ENCODE measurements at regions not wholly inside any gene's neighbourhood (a gene's known extent, or its start where the extent isn't known, plus 50 kb on each side); places are given as distances from the start of the nearest gene placed in this dataset.
A peak's percentile ranks its signal among the peaks of the same experiment; 100 is the strongest.
"Not testable (repeated sequence)": the region's sequence is repeated elsewhere in the genome, so short reads cannot be mapped to it uniquely, and the experiment has no call there.

DNA sequence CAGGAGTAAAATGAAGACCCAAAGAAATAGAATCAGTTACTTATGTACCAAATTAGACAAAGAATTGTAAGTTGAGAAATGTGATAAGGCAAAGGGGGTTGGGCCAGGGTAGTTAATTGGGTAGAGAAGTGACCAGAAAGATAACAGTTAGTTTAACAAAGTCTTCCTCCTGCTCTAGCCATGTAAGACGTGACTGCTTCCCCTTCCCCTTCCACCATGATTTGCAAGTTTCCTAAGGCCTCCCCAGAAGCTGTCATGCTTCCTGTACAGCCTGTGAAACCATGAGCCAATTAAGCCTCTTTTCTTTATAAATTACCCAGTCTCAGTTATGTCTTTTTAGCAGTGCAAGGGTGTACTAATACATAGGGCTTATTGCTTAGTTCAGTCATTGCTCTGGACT lies 142.0 kb upstream of the PDE4B start:
- POLR2A ChIA-PET: no interaction called here
- DNase-seq (ENCODE audit: extremely low spot score): no peak
- CTCF ChIA-PET: no interaction called here
- TF ChIP-seq FOXK2 (IDR thresholded peaks at IDR 0.05): no peak
- TF ChIP-seq CTBP1 (IDR thresholded peaks at IDR 0.05; ENCODE audit: borderline replicate concordance): no peak
- no peak for TF ChIP-seq FOXM1 (IDR thresholded peaks at IDR 0.05; ENCODE audit: borderline replicate concordance)
- TF ChIP-seq L3MBTL2 (conservative IDR thresholded peaks at IDR 0.05): no peak
- TF ChIP-seq HDGF (IDR thresholded peaks at IDR 0.05; ENCODE audit: borderline replicate concordance): no peak
- no peak for TF ChIP-seq SP1 (IDR thresholded peaks at IDR 0.05)
- TF ChIP-seq FOXA1 (IDR thresholded peaks at IDR 0.05): no peak
- TF ChIP-seq LEF1 (IDR thresholded peaks at IDR 0.05; ENCODE audit: borderline replicate concordance): no peak

DNA sequence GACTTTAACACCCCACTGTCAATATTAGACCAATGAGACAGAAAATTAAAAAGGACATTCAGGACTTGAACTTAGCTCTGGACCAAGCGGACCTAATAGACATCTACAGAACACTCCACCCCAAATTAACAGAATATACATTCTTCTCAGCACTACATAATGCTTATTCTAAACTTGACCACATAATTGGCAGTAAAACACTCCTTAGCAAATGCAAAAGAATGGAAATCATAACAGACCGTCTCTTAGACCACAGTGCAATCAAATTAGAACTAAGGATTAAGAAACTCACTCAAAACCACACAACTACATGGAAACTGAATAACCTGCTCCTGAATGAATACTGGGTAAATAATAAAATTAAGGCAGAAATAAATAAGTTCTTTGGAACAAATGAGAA lies 138.2 kb upstream of the PDE4B start:
- CTCF ChIA-PET; DNase-seq (ENCODE audit: extremely low spot score); POLR2A ChIA-PET: not testable (repeated sequence)

DNA sequence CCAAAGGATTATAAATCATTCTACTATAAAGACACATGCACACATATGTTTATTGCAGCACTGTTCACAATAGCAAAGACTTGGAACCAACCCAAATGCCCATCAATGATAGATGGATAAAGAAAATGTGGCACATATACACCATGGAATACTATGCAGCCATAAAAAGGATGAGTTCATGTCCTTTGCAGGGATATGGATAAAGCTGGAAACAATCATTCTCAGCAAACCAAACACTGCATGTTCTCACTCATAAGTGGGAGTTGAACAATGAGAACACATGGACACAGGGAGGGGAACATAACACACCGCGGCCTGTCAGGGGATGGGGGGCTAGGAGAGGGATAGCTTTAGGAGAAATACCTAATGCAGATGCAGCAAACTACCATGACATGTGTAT lies 135.1 kb upstream of the PDE4B start:
- POLR2A ChIA-PET; CTCF ChIA-PET; DNase-seq (ENCODE audit: extremely low spot score): not testable (repeated sequence)

DNA sequence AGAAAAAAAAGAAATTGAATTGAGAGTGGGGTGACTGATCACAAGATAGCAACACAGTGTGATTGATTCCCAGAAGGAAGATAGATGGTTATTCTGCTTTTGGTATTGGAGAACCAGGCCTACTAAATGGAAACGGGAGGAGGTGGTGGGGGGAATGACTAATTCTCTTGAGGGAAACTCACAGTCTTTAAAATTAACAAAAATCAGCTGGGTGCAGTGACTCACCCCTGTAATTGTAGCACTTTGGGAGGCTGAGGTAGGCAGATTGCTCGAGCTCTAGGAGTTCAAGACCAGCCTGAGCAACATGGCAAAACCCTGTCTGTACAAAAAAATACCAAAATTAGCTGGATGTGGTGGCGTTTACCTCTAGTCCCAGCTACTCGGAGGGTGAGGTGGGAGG lies 134.6 kb upstream of the PDE4B start:
- TF ChIP-seq FOXM1 (IDR thresholded peaks at IDR 0.05; ENCODE audit: borderline replicate concordance) (no peak), SP1 (IDR thresholded peaks at IDR 0.05) (no peak), HDGF (IDR thresholded peaks at IDR 0.05; ENCODE audit: borderline replicate concordance) (no peak), ELF4 (IDR thresholded peaks at IDR 0.05) (no peak), ZNF384 (IDR thresholded peaks at IDR 0.05) (no peak), NFRKB (IDR thresholded peaks at IDR 0.05) (no peak), LEF1 (IDR thresholded peaks at IDR 0.05; ENCODE audit: borderline replicate concordance) (no peak), FOXA1 (IDR thresholded peaks at IDR 0.05) (no peak), ARNT (IDR thresholded peaks at IDR 0.05) (no peak), SUZ12 (IDR thresholded peaks at IDR 0.05) (no peak), L3MBTL2 (conservative IDR thresholded peaks at IDR 0.05) (no peak), CTBP1 (IDR thresholded peaks at IDR 0.05; ENCODE audit: borderline replicate concordance) (no peak)
- TF ChIP-seq, protein P1, sequence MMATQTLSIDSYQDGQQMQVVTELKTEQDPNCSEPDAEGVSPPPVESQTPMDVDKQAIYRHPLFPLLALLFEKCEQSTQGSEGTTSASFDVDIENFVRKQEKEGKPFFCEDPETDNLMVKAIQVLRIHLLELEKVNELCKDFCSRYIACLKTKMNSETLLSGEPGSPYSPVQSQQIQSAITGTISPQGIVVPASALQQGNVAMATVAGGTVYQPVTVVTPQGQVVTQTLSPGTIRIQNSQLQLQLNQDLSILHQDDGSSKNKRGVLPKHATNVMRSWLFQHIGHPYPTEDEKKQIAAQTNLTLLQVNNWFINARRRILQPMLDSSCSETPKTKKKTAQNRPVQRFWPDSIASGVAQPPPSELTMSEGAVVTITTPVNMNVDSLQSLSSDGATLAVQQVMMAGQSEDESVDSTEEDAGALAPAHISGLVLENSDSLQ (IDR thresholded peaks at IDR 0.05): no peak
- POLR2A ChIA-PET: no interaction called here
- no peak for DNase-seq (ENCODE audit: extremely low spot score)
- CTCF ChIA-PET: no interaction called here

DNA sequence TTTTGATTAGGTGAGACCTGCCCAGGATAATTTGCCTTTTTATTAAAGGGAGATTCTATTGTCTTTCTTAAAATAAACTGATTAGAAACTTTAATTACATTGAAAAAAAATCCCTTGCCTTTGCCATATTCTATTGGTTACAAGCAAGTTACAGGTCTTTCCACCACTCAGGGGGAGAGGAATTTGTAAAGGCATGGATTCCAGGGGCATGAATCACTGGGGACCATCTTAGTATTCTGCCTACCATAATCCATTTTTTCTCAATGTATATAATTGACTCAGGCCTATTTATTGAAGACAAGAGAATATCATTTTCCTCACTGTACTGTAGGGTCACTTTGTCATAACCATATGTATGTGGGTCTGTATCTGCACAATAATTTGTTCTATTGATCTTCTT lies 124.3 kb upstream of the PDE4B start:
- POLR2A ChIA-PET: no interaction called here
- CTCF ChIA-PET: no interaction called here
- no peak for DNase-seq (ENCODE audit: extremely low spot score)
- TF ChIP-seq L3MBTL2 (conservative IDR thresholded peaks at IDR 0.05) (no peak), BHLHE40 (IDR thresholded peaks at IDR 0.05; ENCODE audit: borderline replicate concordance) (no peak), NFRKB (IDR thresholded peaks at IDR 0.05) (no peak), FOXK2 (IDR thresholded peaks at IDR 0.05) (no peak), ZNF384 (IDR thresholded peaks at IDR 0.05) (no peak), ELF4 (IDR thresholded peaks at IDR 0.05) (no peak), LEF1 (IDR thresholded peaks at IDR 0.05; ENCODE audit: borderline replicate concordance) (no peak), SUZ12 (IDR thresholded peaks at IDR 0.05) (no peak), FOXM1 (IDR thresholded peaks at IDR 0.05; ENCODE audit: borderline replicate concordance) (no peak), CTBP1 (IDR thresholded peaks at IDR 0.05; ENCODE audit: borderline replicate concordance) (no peak)

DNA sequence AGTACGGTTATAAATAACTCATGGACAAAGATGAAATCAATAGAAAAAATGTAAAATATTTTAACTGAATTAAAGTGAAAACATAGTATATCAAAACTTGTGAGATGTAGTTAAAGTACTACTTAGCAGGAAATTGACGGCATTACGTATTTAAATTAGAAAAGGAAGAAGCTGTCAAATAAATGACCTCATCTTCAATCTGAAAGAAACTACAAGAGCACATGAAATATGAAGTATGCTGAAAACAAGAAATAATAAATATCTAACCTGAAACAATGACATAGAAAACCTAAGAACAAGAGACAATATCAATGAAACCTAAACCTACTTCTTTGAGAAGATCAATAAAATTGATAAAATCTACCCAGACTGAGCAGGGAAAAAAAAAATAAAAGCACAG lies 122.2 kb upstream of the PDE4B start:
- POLR2A ChIA-PET: no interaction called here
- no peak for TF ChIP-seq ZNF384 (IDR thresholded peaks at IDR 0.05)
- no peak for TF ChIP-seq ARNT (IDR thresholded peaks at IDR 0.05)
- no peak for TF ChIP-seq LEF1 (IDR thresholded peaks at IDR 0.05; ENCODE audit: borderline replicate concordance)
- no peak for TF ChIP-seq FOXK2 (IDR thresholded peaks at IDR 0.05)
- TF ChIP-seq CTBP1 (IDR thresholded peaks at IDR 0.05; ENCODE audit: borderline replicate concordance): no peak
- CTCF ChIA-PET: no interaction called here
- DNase-seq (ENCODE audit: extremely low spot score): no peak

DNA sequence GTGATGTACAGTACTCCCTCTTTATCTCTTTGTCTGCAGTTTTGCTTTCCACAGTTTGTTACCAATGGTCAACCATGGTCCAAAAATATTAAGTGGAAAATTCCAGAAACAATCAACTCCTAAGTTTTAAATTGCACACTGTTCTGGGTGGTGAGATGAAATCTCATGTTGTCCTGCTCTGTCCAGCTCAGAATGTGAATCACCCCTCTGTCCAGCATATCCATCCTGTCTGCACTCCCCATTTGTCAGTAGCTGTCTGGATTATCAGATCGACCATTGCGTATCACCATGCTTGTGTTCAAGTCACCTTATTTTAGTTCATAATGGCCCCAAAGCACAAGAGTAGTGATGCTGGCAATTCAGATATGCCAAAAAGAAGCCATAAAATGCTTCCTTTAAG lies 118.2 kb upstream of the PDE4B start:
- ChIA-PET CTCF (no interaction called here), POLR2A (no interaction called here)
- TF ChIP-seq FOXA1 (IDR thresholded peaks at IDR 0.05) (no peak), HDGF (IDR thresholded peaks at IDR 0.05; ENCODE audit: borderline replicate concordance) (no peak), CTBP1 (IDR thresholded peaks at IDR 0.05; ENCODE audit: borderline replicate concordance) (no peak), ELF4 (IDR thresholded peaks at IDR 0.05) (no peak), ZNF384 (IDR thresholded peaks at IDR 0.05) (no peak), NFRKB (IDR thresholded peaks at IDR 0.05) (no peak), LEF1 (IDR thresholded peaks at IDR 0.05; ENCODE audit: borderline replicate concordance) (no peak), SUZ12 (IDR thresholded peaks at IDR 0.05) (no peak), SP1 (IDR thresholded peaks at IDR 0.05) (no peak), ARNT (IDR thresholded peaks at IDR 0.05) (no peak), TARDBP (IDR thresholded peaks at IDR 0.05) (no peak)
- no peak for DNase-seq (ENCODE audit: extremely low spot score)

DNA sequence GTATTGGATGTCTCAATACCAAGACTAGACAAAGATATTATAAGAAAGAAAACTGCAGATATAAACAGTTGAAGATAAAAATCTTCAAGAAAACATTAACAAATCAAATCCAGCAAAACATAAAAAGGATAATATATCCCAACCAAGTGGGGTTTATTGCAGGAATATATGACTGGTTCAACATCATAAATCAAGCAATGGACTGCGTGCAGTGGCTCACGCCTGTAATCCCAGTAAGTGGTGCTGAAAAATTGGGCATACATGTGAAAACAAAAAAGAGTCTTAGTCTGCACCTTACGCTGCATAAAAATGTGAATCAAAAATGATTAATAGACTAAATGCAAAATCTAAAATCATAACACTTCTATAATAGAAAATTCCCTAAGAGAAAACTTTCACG lies 112.9 kb upstream of the PDE4B start:
- ChIA-PET CTCF (no interaction called here), POLR2A (no interaction called here)
- DNase-seq (ENCODE audit: extremely low spot score): no peak
- TF ChIP-seq SUZ12 (IDR thresholded peaks at IDR 0.05) (no peak), HDGF (IDR thresholded peaks at IDR 0.05; ENCODE audit: borderline replicate concordance) (no peak), SP1 (IDR thresholded peaks at IDR 0.05) (no peak)
- TF ChIP-seq, protein P1 (IDR thresholded peaks at IDR 0.05): peak; percentile 75

Measured in HEK293T (cell line).